Calu3 (cell line): ENCODE measurements at regions not wholly inside any gene's neighbourhood (a gene's known extent, or its start where the extent isn't known, plus 50 kb on each side); places are given as distances from the start of the nearest gene placed in this dataset.
"Not testable (repeated sequence)": the region's sequence is repeated elsewhere in the genome, so short reads cannot be mapped to it uniquely, and the experiment has no call there.

Source experiments
- BruUV-seq: library from RNA; stranded (reverse); fragments of 400-500 nt; replicated peaks from 2 replicates; lab custom pipeline; 2021; lab: Mats Ljungman, UMichigan
- CTCF ChIA-PET: fragments of 300-600 bp; sonication (Branson Sonifier 250); formaldehyde crosslinking; loops from one replicate; lab custom pipeline; 2022; ENCODE audit warnings: antibody characterized with exemption; lab: Charles Lee
- DNase-seq: peaks from one replicate; pipeline ENCODE4 v3.0.0; 2022
- H3K27ac Mint-ChIP-seq: one replicate; pipeline ENCODE4 v1.8.0; 2022; ENCODE audit warnings: mixed read lengths; ENCODE audit not compliant: unreplicated experiment
- H3K27me3 Mint-ChIP-seq: one replicate; pipeline ENCODE4 v1.8.0; 2022; ENCODE audit warnings: mixed read lengths; ENCODE audit not compliant: unreplicated experiment
- H3K36me3 Mint-ChIP-seq: one replicate; pipeline ENCODE4 v1.8.0; 2022; ENCODE audit warnings: mild to moderate bottlenecking, moderate library complexity, mixed read lengths; ENCODE audit not compliant: insufficient read depth, unreplicated experiment
- H3K4me1 Mint-ChIP-seq: one replicate; pipeline ENCODE4 v1.8.0; 2022; ENCODE audit warnings: mild to moderate bottlenecking, low read depth, mixed read lengths; ENCODE audit not compliant: unreplicated experiment
- H3K4me3 Mint-ChIP-seq: one replicate; pipeline ENCODE4 v1.8.0; 2022; ENCODE audit warnings: mild to moderate bottlenecking, low read depth, moderate library complexity, mixed read lengths; ENCODE audit not compliant: unreplicated experiment
- H3K9me3 Mint-ChIP-seq: one replicate; pipeline ENCODE4 v1.8.0; 2022; ENCODE audit warnings: low read depth, mixed read lengths; ENCODE audit not compliant: unreplicated experiment
- CTCF ChIP-seq: fragments of 200-600 bp; IDR thresholded peaks from one replicate; pipeline ENCODE4 v1.8.0; 2022; ENCODE audit warnings: antibody characterized with exemption; ENCODE audit not compliant: unreplicated experiment
- intact Hi-C: fragments of 100-400 bp; cut with micrococcal nuclease; formaldehyde crosslinking; loops from one replicate; pipeline ENCODE4 v1.10.0; 2022; ENCODE audit not compliant: unreplicated experiment

- no peaks in the 10 kb centered on the region for H3K9me3 Mint-ChIP-seq
- H3K27me3 Mint-ChIP-seq = no peaks in the 10 kb centered on the region
- H3K4me1 Mint-ChIP-seq = no peaks in the 10 kb centered on the region
- no peaks in the 10 kb centered on the region for H3K36me3 Mint-ChIP-seq
- H3K27ac Mint-ChIP-seq = no peak overlapping the region
- no peak for DNase-seq
- TF ChIP-seq CTCF = no peak
- intact Hi-C loops = no loop called here
- no peak overlapping the region for H3K4me3 Mint-ChIP-seq
- CTCF ChIA-PET = no interaction called here
- no TSS peak for BruUV-seq
Observed at GRCh38 chr5:121478636-121479035, 373.0 kb upstream of the FTMT start.

- Mint-ChIP-seq H3K4me1 (no peaks in the 10 kb centered on the region), H3K27me3 (no peaks in the 10 kb centered on the region), H3K9me3 (no peaks in the 10 kb centered on the region), H3K27ac (no peak overlapping the region), H3K4me3 (no peak overlapping the region), H3K36me3 (no peaks in the 10 kb centered on the region)
- no peak for TF ChIP-seq CTCF
- CTCF ChIA-PET = no interaction called here
- DNase-seq = no peak
- intact Hi-C loops = no loop called here
- no TSS peak for BruUV-seq
Observed at GRCh38 chr5:121479337-121479736, 372.3 kb upstream of the FTMT start.

- H3K4me3 Mint-ChIP-seq = no peak overlapping the region
- DNase-seq = no peak
- intact Hi-C loops = no loop called here
- CTCF ChIA-PET = no interaction called here
- BruUV-seq = no TSS peak
- H3K9me3 Mint-ChIP-seq = no peaks in the 10 kb centered on the region
- H3K27ac Mint-ChIP-seq = no peak overlapping the region
- no peak for TF ChIP-seq CTCF
- H3K4me1 Mint-ChIP-seq = no peaks in the 10 kb centered on the region
- H3K27me3 Mint-ChIP-seq = no peaks in the 10 kb centered on the region
- no peaks in the 10 kb centered on the region for H3K36me3 Mint-ChIP-seq
Observed at GRCh38 chr5:121485281-121485680, 366.4 kb upstream of the FTMT start.

- H3K4me1 Mint-ChIP-seq, BruUV-seq: not testable (repeated sequence)
Observed at GRCh38 chr5:121485999-121486398, 365.7 kb upstream of the FTMT start.

GRCh38 chr5:121489972-121490371, 361.7 kb upstream of the FTMT start:
- DNase-seq = no peak
- intact Hi-C loops = no loop called here
- H3K9me3 Mint-ChIP-seq = no peaks in the 10 kb centered on the region
- BruUV-seq = no TSS peak
- no peaks in the 10 kb centered on the region for H3K36me3 Mint-ChIP-seq
- no peak overlapping the region for H3K27ac Mint-ChIP-seq
- H3K27me3 Mint-ChIP-seq = no peaks in the 10 kb centered on the region
- H3K4me3 Mint-ChIP-seq = no peak overlapping the region
- CTCF ChIA-PET = no interaction called here
- no peaks in the 10 kb centered on the region for H3K4me1 Mint-ChIP-seq
- no peak for TF ChIP-seq CTCF

More at GRCh38 chr5:121485999-121486398, 365.7 kb upstream of the FTMT start:
- CTCF ChIA-PET, H3K9me3 Mint-ChIP-seq, DNase-seq, H3K27ac Mint-ChIP-seq, H3K4me3 Mint-ChIP-seq, H3K27me3 Mint-ChIP-seq, intact Hi-C loops, H3K36me3 Mint-ChIP-seq: not testable (repeated sequence)
